ENCODE measurements at regions not wholly inside any gene's neighbourhood (a gene's known extent, or its start where the extent isn't known, plus 50 kb on each side); places are given as distances from the start of the nearest gene placed in this dataset.

DNA sequence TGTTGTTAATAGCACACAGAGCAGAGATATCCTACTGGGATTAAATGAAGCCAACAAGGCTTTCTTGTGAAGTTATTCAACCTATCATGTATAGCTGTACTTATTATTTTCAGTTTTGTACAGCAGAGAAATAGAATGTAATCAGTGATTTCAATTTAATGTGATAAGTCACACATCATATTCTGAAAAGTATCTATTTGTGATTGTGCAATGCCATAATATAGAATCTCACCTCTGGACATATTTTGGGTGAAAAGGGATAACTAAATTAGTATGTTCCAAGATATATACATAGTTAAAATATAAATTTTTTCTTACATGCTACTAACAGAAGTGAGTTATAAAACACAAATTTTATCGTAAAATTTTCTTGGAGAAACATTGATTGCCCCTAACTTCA is 544.3 kb upstream of the KIF2B start:
- Histone ChIP-seq H3K4me3 (ENCODE audit: low read depth, low read length) (no peak overlapping the region), H3K27me3 (ENCODE audit: control insufficient read depth, insufficient read depth, low read length) (no peaks in the 10 kb centered on the region), H3K4me1 (ENCODE audit: control insufficient read depth, insufficient read depth, low read length) (no peaks in the 10 kb centered on the region), H3K27ac (ENCODE audit: low read depth, low read length) (no peak overlapping the region), H3K36me3 (ENCODE audit: control insufficient read depth, insufficient read depth, low read length) (no peaks in the 10 kb centered on the region), H3K9me3 (ENCODE audit: control insufficient read depth, insufficient read depth, low read depth, low read length) (no peaks in the 10 kb centered on the region), H3K9ac (ENCODE audit: low read length) (no peak overlapping the region)

GRCh38 chr17:53273126-53273525 is 549.6 kb upstream of the KIF2B start:
- H3K27ac ChIP-seq (ENCODE audit: low read depth, low read length) = no peak overlapping the region
- H3K9ac ChIP-seq (ENCODE audit: low read length) = no peak overlapping the region
- no peaks in the 10 kb centered on the region for H3K36me3 ChIP-seq (ENCODE audit: control insufficient read depth, insufficient read depth, low read length)
- no peaks in the 10 kb centered on the region for H3K4me1 ChIP-seq (ENCODE audit: control insufficient read depth, insufficient read depth, low read length)
- no peak overlapping the region for H3K4me3 ChIP-seq (ENCODE audit: low read depth, low read length)
- H3K9me3 ChIP-seq (ENCODE audit: control insufficient read depth, insufficient read depth, low read depth, low read length) = no peaks in the 10 kb centered on the region
- no peaks in the 10 kb centered on the region for H3K27me3 ChIP-seq (ENCODE audit: control insufficient read depth, insufficient read depth, low read length)

GRCh38 chr17:53270936-53271335 is 551.8 kb upstream of the KIF2B start:
- H3K27me3 ChIP-seq (ENCODE audit: control insufficient read depth, insufficient read depth, low read length) = no peaks in the 10 kb centered on the region
- H3K4me1 ChIP-seq (ENCODE audit: control insufficient read depth, insufficient read depth, low read length) = no peaks in the 10 kb centered on the region
- H3K9me3 ChIP-seq (ENCODE audit: control insufficient read depth, insufficient read depth, low read depth, low read length) = no peaks in the 10 kb centered on the region
- H3K4me3 ChIP-seq (ENCODE audit: low read depth, low read length) = no peak overlapping the region
- no peaks in the 10 kb centered on the region for H3K36me3 ChIP-seq (ENCODE audit: control insufficient read depth, insufficient read depth, low read length)
- no peak overlapping the region for H3K9ac ChIP-seq (ENCODE audit: low read length)
- H3K27ac ChIP-seq (ENCODE audit: low read depth, low read length) = no peak overlapping the region

GRCh38 chr17:53264730-53265129 is 558.0 kb upstream of the KIF2B start:
- no peaks in the 10 kb centered on the region for H3K36me3 ChIP-seq (ENCODE audit: control insufficient read depth, insufficient read depth, low read length)
- no peaks in the 10 kb centered on the region for H3K4me1 ChIP-seq (ENCODE audit: control insufficient read depth, insufficient read depth, low read length)
- H3K27me3 ChIP-seq (ENCODE audit: control insufficient read depth, insufficient read depth, low read length) = no peaks in the 10 kb centered on the region
- no peak overlapping the region for H3K4me3 ChIP-seq (ENCODE audit: low read depth, low read length)
- H3K9ac ChIP-seq (ENCODE audit: low read length) = no peak overlapping the region
- no peaks in the 10 kb centered on the region for H3K9me3 ChIP-seq (ENCODE audit: control insufficient read depth, insufficient read depth, low read depth, low read length)
- no peak overlapping the region for H3K27ac ChIP-seq (ENCODE audit: low read depth, low read length)

DNA sequence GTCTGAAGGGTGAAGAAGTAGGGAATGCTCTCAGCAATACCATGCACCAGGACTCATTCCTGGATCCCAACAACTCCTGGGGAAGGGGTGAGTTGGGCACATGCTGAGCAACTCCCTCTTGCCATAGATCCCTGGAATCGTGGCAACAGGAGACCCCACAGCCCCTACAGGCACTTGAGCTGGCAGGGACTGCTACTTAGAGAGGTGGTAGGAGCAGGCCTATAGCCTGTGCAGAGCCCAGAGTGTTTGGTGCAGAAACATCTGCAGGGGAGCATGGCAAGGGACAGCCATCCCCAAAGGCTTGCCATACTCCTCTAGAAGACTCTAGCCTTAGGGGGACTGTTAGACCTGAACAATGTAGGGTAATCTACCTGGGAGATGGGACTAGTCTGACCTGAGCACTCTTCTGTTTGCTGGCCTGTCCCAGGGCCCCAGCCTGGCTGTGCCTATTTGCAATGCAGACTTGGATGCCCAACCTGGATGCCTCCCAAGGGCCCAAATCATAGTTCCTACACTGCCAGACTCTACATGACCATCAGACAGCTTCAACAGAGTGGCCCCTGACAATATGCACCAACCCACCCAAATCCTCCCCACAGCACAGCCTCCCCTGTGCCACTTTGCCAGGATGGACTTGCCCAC is 568.6 kb upstream of the KIF2B start:
- Histone ChIP-seq H3K9me3 (ENCODE audit: control insufficient read depth, insufficient read depth, low read depth, low read length) (no peaks in the 10 kb centered on the region), H3K9ac (ENCODE audit: low read length) (no peak overlapping the region)

GRCh38 chr17:53249036-53249435 is 573.7 kb upstream of the KIF2B start:
- Histone ChIP-seq H3K9me3 (ENCODE audit: control insufficient read depth, insufficient read depth, low read depth, low read length) (no peaks in the 10 kb centered on the region), H3K36me3 (ENCODE audit: control insufficient read depth, insufficient read depth, low read length) (no peaks in the 10 kb centered on the region), H3K4me3 (ENCODE audit: low read depth, low read length) (no peak overlapping the region), H3K27me3 (ENCODE audit: control insufficient read depth, insufficient read depth, low read length) (no peaks in the 10 kb centered on the region), H3K9ac (ENCODE audit: low read length) (no peak overlapping the region), H3K4me1 (ENCODE audit: control insufficient read depth, insufficient read depth, low read length) (no peaks in the 10 kb centered on the region), H3K27ac (ENCODE audit: low read depth, low read length) (no peak overlapping the region)

More for the DNA sequence above, 568.6 kb upstream of the KIF2B start:
- Histone ChIP-seq H3K27me3 (ENCODE audit: control insufficient read depth, insufficient read depth, low read length) (no peaks in the 10 kb centered on the region), H3K4me3 (ENCODE audit: low read depth, low read length) (no peak overlapping the region), H3K27ac (ENCODE audit: low read depth, low read length) (no peak overlapping the region), H3K36me3 (ENCODE audit: control insufficient read depth, insufficient read depth, low read length) (no peaks in the 10 kb centered on the region), H3K4me1 (ENCODE audit: control insufficient read depth, insufficient read depth, low read length) (no peaks in the 10 kb centered on the region)

DNA sequence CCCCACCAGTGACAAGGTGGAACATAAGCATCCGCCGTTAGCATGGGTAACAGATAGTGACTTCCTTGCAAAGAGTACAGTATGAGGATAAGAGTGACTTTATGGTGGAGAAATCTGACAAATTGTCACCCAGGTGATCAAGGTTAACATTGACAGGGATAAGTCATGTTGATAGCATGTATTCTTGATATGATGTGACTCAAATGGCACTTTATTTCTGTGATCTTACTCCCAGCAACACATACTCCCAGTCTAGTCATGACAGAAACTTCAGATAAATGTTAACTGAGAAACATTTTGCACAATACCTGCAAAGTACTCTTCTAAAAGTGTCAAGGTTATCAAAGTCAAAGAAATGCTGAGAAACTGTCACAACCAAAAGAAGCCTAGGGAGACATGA is 588.6 kb upstream of the KIF2B start:
- H3K36me3 ChIP-seq (ENCODE audit: control insufficient read depth, insufficient read depth, low read length) = no peaks in the 10 kb centered on the region
- H3K9me3 ChIP-seq (ENCODE audit: control insufficient read depth, insufficient read depth, low read depth, low read length) = no peaks in the 10 kb centered on the region; the same call in 1 of the 2 replicates
- H3K4me3 ChIP-seq (ENCODE audit: low read depth, low read length) = no peak overlapping the region
- H3K27ac ChIP-seq (ENCODE audit: low read depth, low read length) = no peak overlapping the region
- no peaks in the 10 kb centered on the region for H3K4me1 ChIP-seq (ENCODE audit: control insufficient read depth, insufficient read depth, low read length)
- H3K9ac ChIP-seq (ENCODE audit: low read length) = no peak overlapping the region
- no peaks in the 10 kb centered on the region for H3K27me3 ChIP-seq (ENCODE audit: control insufficient read depth, insufficient read depth, low read length)

- H3K9me3 ChIP-seq (ENCODE audit: control insufficient read depth, insufficient read depth, low read depth, low read length) = no peaks in the 10 kb centered on the region; the same call in 1 of the 2 replicates
- H3K4me3 ChIP-seq (ENCODE audit: low read depth, low read length) = no peak overlapping the region
- no peak overlapping the region for H3K27ac ChIP-seq (ENCODE audit: low read depth, low read length)
- H3K9ac ChIP-seq (ENCODE audit: low read length) = no peak overlapping the region
- H3K27me3 ChIP-seq (ENCODE audit: control insufficient read depth, insufficient read depth, low read length) = no peaks in the 10 kb centered on the region
- H3K4me1 ChIP-seq (ENCODE audit: control insufficient read depth, insufficient read depth, low read length) = no peaks in the 10 kb centered on the region
- H3K36me3 ChIP-seq (ENCODE audit: control insufficient read depth, insufficient read depth, low read length) = no peaks in the 10 kb centered on the region
Observed at GRCh38 chr17:53227514-53227913, 595.2 kb upstream of the KIF2B start.

- H3K9me3 ChIP-seq (ENCODE audit: control insufficient read depth, insufficient read depth, low read depth, low read length) = no peaks in the 10 kb centered on the region
- H3K4me3 ChIP-seq (ENCODE audit: low read depth, low read length) = no peak overlapping the region
- H3K27me3 ChIP-seq (ENCODE audit: control insufficient read depth, insufficient read depth, low read length) = no peaks in the 10 kb centered on the region
- no peaks in the 10 kb centered on the region for H3K36me3 ChIP-seq (ENCODE audit: control insufficient read depth, insufficient read depth, low read length)
- H3K27ac ChIP-seq (ENCODE audit: low read depth, low read length) = no peak overlapping the region
- no peaks in the 10 kb centered on the region for H3K4me1 ChIP-seq (ENCODE audit: control insufficient read depth, insufficient read depth, low read length)
- H3K9ac ChIP-seq (ENCODE audit: low read length) = no peak overlapping the region
Observed at GRCh38 chr17:53227111-53227510, 595.6 kb upstream of the KIF2B start.

DNA sequence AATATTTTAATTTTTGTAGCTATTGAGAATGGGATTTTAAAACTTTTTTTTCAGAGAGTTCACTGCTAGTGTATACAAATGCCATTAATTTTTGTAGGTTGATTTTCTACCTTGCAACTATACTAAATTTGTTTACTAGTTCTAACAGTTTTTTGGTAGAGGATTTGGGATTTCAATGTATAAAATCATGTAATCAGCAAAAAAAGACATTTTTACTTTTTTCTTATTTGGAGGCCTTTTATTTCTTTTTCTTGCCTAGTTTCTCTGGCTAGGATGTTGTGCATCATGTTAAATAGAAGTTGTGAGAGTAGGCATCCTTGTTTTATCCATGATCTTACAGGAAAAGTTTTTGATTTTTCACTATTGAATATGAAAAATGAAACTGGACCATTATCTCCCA is 602.9 kb upstream of the KIF2B start:
- Histone ChIP-seq H3K27me3 (ENCODE audit: control insufficient read depth, insufficient read depth, low read length) (no peaks in the 10 kb centered on the region), H3K4me3 (ENCODE audit: low read depth, low read length) (no peak overlapping the region), H3K36me3 (ENCODE audit: control insufficient read depth, insufficient read depth, low read length) (no peaks in the 10 kb centered on the region), H3K4me1 (ENCODE audit: control insufficient read depth, insufficient read depth, low read length) (no peaks in the 10 kb centered on the region), H3K9ac (ENCODE audit: low read length) (no peak overlapping the region), H3K9me3 (ENCODE audit: control insufficient read depth, insufficient read depth, low read depth, low read length) (peaks cover 7% of the 10 kb centered on the region; the same call in 1 of the 2 replicates), H3K27ac (ENCODE audit: low read depth, low read length) (no peak overlapping the region)

- no peak overlapping the region for H3K4me3 ChIP-seq (ENCODE audit: low read depth, low read length)
- no peak overlapping the region for H3K27ac ChIP-seq (ENCODE audit: low read depth, low read length)
- H3K9me3 ChIP-seq (ENCODE audit: control insufficient read depth, insufficient read depth, low read depth, low read length) = peaks cover 7% of the 10 kb centered on the region; the same call in 1 of the 2 replicates
- no peaks in the 10 kb centered on the region for H3K36me3 ChIP-seq (ENCODE audit: control insufficient read depth, insufficient read depth, low read length)
- no peaks in the 10 kb centered on the region for H3K4me1 ChIP-seq (ENCODE audit: control insufficient read depth, insufficient read depth, low read length)
- no peaks in the 10 kb centered on the region for H3K27me3 ChIP-seq (ENCODE audit: control insufficient read depth, insufficient read depth, low read length)
- no peak overlapping the region for H3K9ac ChIP-seq (ENCODE audit: low read length)
Observed at GRCh38 chr17:53218723-53219122, 604.0 kb upstream of the KIF2B start.
